ENCODE measurements at regions not wholly inside any gene's neighbourhood (a gene's known extent, or its start where the extent isn't known, plus 50 kb on each side); places are given as distances from the start of the nearest gene placed in this dataset.

GRCh38 chr14:101380512-101380911, 180.8 kb upstream of the DIO3 start:
- DNase-seq, result no peak

DNA sequence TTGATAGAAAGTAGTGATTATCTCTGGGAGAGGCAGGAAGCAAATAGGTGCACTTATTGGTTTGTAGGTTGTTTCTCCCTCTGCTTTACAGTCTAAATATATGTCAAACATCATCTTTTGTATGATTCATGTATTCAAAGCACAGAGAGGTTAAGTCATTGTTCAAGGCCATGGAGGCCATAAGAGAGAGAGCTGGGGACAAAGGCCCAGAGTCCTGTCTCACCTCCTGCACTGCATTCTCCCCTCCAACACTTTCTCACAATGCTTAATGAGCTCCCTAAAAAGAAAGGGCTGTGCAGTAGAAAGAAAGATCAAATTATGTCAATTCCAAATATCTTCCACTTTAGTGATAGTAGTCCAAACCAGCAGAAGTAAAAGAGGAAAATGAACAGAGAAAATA, 180.4 kb upstream of the DIO3 start:
- no peak for DNase-seq

- DNase-seq, result no peak
These were observed 177.5 kb upstream of the DIO3 start for GRCh38 chr14:101383737-101384338.

DNA sequence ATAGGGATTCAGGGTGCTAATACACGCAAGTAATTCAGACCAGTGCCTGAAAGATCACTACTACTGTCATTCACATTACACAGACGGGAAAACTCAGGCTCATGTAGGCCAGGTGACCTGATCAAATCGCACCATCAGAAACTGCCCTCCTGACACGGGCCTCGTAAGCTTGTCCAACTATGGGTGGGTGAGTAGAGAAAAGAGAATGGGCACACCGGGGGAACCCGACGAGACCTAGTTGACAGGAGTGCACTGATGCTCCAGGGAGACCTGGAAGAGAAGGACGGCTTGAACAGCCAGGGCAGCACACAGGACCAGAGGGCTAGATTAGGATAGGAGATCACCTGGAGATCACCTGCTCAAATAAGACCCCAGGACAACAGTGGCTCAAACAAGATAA, 166.9 kb upstream of the DIO3 start:
- DNase-seq, result no peak

- no peak for DNase-seq
These were observed 165.5 kb upstream of the DIO3 start for GRCh38 chr14:101395779-101396178.

- no peak for DNase-seq
These were observed 164.1 kb upstream of the DIO3 start for GRCh38 chr14:101397206-101397605.

- no peak for DNase-seq
These were observed 163.3 kb upstream of the DIO3 start for GRCh38 chr14:101398011-101398410.

GRCh38 chr14:101399737-101400517, 161.4 kb upstream of the DIO3 start:
- no peak for DNase-seq

GRCh38 chr14:101400830-101401229, 160.5 kb upstream of the DIO3 start:
- DNase-seq, result no peak

- no peak for DNase-seq
These were observed 158.2 kb upstream of the DIO3 start for GRCh38 chr14:101402936-101403660.

GRCh38 chr14:101404426-101405170, 156.7 kb upstream of the DIO3 start:
- DNase-seq, result no peak

DNA sequence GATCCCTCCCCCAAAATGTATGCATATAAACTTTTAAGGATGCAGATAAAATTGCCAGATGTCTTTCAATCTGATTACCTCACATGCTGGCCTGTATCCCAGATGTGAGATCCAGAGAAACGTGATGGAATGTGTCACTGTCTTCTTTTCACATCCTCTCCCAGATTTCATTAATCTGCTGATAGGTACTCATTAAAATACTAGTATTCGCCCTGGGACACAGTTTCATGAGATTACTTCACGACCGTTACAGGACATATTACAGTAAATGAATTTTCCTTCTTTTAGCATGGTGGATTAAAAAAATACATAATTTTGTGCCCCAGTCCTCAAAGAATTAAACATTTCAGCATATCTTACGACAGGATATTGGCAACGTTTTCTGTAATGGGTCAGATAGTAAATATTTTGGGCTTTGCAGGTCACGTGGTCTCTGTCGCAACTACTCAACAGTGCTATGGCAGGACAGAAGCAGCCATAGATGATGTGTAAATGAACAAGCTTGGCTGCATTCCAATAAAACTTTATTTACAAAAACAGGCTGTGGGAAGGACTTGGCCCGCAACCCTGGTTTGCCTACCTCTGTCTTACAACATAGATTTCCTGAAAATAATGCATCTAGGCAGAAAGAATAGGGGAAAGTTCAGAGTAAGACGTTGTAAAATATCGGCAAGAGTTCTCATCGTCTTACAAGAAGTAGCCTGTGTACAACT, 156.0 kb upstream of the DIO3 start:
- DNase-seq, result no peak

DNA sequence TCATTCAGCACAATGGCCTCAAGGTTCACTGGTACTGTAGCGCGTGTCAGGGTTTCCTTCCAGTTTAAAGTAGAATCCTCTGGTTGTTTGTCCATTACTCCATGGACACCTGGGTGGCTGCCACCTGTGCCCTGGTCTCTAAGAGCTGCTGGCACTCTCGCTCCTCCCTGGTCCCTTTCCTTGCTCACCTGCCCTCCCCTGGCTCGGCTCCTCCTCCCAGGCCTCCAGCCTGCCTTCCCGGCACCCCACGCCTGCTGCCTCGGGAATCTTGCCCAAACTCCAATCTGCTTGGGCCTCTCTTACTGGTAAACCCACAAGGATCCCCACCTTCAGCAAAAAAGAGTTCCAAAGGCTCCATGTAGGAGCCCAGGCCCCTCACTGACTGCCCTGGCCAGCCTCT, 154.4 kb upstream of the DIO3 start:
- DNase-seq, result no peak

GRCh38 chr14:101407328-101407727, 154.0 kb upstream of the DIO3 start:
- no peak for DNase-seq

DNA sequence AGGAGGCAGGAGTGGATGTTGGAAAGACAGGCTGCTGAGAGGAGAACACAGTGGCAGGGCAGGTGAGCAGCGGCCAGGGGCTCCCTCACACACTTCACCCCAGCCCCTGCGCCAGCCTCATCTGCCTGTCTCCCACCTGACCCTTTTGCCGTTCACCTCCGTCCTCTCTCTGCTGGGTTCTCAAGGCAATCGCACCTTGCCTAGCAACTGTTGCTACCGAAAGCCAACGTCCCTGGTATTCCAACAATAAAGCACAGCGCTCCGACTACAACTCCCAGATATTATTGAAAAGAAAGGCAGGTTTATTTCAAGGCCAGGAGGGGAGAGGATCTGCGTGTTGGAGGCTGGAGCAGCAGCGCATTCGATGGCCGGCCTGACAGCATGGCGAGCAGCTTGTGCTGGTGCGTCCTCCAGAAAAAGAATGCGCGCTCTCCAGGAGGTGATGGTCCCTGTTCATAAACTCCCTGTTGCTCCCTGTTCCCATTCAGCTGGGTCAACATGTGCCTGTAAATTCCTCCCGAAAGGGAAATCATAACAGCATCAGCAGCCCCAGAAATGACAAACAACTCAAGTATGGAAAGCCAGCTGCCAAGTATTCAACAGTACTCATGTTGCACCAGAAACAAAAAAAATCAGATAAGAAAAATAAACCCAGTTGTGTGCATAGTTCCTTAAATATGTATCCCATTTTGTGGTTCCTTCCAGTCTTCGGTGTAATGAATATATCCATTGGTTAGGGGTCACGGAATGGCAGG, 153.0 kb upstream of the DIO3 start:
- no peak for DNase-seq

DNA sequence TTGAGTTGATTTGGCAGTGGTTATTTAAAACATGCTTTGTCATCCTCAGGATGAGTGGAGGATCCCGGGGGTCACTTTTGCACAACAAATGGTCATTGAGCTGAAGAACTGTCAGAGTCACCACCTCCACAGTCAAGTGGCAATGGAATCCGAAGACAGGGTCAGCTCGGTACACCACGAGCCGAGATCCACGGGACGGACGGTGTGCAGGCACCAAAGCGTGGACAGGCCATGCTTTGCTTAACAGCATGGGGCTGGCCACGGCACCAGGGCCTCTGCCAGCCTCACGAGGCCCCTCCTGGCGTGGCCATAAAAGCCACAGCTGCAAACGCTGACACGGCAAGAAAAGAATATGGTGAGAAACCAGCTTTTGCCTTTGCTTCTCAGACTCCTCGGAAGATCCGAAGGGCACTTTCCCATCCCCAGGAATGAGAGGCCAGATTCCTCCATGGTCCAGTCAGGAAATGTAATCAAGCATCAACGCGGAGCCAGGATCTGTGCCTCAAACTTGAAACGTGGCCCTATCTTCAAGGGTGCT, 152.2 kb upstream of the DIO3 start:
- no peak for DNase-seq

DNA sequence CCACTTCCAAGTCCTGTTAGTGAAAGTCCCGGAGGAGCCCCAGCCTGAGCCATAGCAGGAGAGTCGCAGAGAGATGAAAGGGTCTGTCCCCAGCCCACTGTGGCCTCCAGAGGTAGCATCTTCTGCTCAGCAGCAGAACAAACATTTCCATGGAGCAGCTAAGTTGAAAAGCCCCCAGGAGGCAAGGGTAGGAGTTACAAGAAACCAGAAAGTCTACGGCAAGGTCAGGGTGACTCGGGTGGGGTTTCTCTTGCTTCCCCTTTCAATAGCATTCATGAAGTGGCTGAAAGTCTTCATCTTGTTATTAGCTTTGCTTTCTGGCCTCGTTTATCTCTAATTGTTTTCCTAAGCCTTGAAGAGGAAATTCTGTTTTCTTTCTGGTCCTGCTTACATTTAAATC, 151.2 kb upstream of the DIO3 start:
- no peak for DNase-seq

DNA sequence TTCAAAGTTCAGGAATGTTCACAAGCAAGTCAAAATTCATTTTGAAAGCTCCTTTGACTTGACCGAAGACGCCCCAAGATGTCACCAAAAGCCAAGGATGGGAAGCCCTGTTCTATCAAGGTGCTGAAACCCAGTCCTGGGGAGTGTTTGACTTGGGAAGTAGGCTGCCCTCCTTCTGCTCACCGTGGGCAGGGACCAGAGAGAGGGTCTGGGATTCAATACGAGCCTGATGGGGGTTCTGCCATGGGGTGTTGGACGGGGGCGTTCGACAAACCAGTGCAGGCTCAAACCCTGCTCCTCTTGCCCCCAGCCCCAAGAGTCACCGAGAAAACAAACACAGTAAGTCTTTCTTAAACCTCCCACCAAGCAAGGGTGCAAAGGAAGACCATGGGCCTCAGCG, 150.1 kb upstream of the DIO3 start:
- no peak for DNase-seq

DNA sequence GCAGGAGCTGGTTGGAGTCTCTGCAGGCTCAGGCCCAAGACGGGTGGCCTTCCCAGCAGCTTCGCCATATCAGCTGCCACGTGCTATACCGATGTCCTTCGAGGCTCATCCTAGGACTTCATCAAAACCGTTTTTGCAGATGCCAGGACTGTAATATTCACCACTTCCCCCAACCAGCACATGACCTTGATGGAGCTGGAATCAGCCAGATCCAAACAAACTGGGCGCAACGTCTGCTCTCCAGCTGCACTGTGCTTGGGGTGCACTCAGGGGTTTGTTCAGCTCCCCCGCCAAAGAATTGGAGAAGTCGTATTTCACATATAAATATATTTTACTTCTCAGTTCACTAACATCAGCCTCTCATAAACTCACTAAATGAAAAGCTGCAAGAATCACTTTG, 149.5 kb upstream of the DIO3 start:
- DNase-seq, result no peak

DNA sequence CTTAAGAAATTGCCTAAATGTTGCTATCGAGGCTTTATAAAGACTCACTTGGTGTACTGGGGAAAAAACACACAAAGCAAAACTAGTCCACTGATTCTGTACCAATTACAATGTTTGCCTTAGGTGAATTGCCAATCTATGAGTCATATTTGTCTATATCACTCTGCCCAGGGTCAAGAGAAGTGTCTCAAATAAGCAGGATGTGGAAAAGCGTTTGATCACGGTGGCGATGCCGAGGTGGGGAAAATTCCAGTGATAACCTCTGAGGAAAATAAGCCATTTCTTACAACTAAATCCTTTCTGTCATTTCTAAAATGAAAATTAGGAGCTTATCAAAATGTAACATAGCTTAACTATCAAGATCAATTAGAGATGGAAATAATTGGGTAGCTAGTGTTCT, 148.6 kb upstream of the DIO3 start:
- DNase-seq, result no peak

GRCh38 chr14:101417434-101417833, 143.9 kb upstream of the DIO3 start:
- DNase-seq, result no peak

- no peak for DNase-seq
These were observed 142.7 kb upstream of the DIO3 start for GRCh38 chr14:101418601-101419000.
